ENCODE measurements at regions not wholly inside any gene's neighbourhood (a gene's known extent, or its start where the extent isn't known, plus 50 kb on each side); places are given as distances from the start of the nearest gene placed in this dataset.

DNA sequence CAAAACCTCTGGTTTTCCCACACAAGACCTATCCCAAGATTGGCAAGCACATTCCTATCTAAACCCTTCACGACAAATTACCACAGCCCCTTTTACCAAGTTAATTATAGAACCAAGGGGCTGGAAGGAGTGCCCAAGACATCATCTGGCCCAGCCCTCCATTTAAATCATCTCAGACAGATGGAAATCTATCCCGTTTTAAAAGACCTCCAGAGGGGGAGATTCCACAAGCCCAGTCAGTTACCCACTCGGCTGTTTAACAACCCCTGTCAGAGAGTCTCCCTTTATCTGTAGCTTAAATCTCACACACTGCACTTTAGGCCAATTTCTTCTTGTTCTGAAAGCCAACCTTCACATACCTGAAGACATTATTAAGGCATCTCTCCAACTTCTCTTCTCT, 179.1 kb upstream of the MEIS1 start:
- TF ChIP-seq, protein P1, sequence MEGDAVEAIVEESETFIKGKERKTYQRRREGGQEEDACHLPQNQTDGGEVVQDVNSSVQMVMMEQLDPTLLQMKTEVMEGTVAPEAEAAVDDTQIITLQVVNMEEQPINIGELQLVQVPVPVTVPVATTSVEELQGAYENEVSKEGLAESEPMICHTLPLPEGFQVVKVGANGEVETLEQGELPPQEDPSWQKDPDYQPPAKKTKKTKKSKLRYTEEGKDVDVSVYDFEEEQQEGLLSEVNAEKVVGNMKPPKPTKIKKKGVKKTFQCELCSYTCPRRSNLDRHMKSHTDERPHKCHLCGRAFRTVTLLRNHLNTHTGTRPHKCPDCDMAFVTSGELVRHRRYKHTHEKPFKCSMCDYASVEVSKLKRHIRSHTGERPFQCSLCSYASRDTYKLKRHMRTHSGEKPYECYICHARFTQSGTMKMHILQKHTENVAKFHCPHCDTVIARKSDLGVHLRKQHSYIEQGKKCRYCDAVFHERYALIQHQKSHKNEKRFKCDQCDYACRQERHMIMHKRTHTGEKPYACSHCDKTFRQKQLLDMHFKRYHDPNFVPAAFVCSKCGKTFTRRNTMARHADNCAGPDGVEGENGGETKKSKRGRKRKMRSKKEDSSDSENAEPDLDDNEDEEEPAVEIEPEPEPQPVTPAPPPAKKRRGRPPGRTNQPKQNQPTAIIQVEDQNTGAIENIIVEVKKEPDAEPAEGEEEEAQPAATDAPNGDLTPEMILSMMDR (IDR thresholded peaks at IDR 0.05; ENCODE audit: insufficient read depth, low read depth, low read length): no peak
- TF ChIP-seq EZH2 (IDR thresholded peaks at IDR 0.05; ENCODE audit: insufficient read depth, low read length): no peak
